ENCODE measurements at regions not wholly inside any gene's neighbourhood (a gene's known extent, or its start where the extent isn't known, plus 50 kb on each side); places are given as distances from the start of the nearest gene placed in this dataset.

DNA sequence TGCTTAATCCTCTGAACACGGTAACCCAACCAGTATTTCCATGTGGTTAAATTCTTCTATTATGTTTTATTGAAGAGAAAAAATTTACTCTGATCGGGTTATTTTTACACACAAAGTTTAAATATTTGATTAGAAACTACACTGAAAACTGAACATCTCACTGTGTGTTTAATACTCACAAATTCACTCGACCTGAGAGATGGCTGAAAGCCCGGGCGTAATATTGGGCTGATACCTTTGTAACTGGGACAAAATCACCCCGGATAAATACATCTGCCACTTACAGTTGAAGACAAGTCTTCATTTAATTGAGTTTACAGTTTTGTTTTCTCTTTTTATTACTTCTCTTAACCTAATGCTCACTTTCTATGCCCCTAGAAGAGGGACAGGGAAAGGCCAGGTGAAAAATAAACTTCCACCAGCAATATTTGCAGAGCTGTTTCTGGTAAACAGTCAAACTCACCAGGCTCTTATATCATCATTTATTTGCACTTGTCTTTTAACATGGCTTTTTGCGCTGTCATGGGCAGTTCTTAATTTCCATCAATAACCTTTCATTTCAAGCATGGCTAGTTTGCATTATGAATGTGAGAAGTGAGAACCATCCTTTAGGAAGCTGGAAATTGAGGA lies 145.6 kb upstream of the TMCO5A start:
- TF ChIP-seq, protein P1, sequence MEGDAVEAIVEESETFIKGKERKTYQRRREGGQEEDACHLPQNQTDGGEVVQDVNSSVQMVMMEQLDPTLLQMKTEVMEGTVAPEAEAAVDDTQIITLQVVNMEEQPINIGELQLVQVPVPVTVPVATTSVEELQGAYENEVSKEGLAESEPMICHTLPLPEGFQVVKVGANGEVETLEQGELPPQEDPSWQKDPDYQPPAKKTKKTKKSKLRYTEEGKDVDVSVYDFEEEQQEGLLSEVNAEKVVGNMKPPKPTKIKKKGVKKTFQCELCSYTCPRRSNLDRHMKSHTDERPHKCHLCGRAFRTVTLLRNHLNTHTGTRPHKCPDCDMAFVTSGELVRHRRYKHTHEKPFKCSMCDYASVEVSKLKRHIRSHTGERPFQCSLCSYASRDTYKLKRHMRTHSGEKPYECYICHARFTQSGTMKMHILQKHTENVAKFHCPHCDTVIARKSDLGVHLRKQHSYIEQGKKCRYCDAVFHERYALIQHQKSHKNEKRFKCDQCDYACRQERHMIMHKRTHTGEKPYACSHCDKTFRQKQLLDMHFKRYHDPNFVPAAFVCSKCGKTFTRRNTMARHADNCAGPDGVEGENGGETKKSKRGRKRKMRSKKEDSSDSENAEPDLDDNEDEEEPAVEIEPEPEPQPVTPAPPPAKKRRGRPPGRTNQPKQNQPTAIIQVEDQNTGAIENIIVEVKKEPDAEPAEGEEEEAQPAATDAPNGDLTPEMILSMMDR (IDR thresholded peaks at IDR 0.05; ENCODE audit: low read depth, low read length, poor library complexity, severe bottlenecking) = no peak
- no peak for TF ChIP-seq EZH2phosphoT487 (IDR thresholded peaks at IDR 0.05; ENCODE audit: borderline replicate concordance, low read length)
